Fibroblast of skin of right biceps (primary cell): ENCODE measurements at regions not wholly inside any gene's neighbourhood (a gene's known extent, or its start where the extent isn't known, plus 50 kb on each side); places are given as distances from the start of the nearest gene placed in this dataset.

Experiments used
- DNase-seq: peaks from one replicate; pipeline ENCODE4 v3.0.0-alpha.2; 2013

DNA sequence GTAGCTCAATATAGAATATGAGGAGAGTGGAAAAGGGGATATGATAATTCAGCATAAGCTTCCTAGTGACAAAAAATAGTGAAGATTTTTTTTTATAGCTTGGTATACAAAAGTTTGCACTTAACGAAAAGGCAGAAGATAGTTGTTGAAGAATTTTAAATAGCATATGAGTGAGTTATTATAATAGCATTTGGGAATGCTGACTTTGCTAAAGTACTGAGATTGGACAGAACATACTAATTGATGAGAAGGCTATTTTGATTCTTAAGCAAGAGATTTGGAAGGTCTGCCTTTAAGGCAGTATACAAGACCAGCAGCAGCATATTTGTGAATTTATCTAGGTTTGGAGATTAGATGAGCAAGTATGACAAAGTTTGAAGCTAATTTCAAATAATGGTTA lies 600.9 kb upstream of the POT1 start:
- DNase-seq: no peak

DNA sequence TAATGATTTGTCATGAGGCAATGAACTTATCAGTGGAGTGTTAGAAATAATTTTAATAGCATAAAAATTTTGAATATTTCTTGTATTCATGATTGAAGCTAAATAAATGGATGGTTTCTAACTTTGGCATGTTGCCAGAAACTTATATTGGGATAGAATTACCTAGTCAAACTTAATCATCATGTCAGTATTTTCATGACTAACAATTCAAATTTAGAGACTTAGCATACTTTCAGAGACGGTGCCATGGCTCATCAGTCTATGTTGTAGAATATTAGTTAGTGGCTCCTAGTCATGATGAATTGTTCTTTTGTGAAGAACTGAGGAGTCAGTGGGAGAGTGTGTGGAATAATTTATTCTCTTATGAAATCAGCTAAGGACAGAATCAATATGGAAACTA lies 599.6 kb upstream of the POT1 start:
- DNase-seq: no peak

DNA sequence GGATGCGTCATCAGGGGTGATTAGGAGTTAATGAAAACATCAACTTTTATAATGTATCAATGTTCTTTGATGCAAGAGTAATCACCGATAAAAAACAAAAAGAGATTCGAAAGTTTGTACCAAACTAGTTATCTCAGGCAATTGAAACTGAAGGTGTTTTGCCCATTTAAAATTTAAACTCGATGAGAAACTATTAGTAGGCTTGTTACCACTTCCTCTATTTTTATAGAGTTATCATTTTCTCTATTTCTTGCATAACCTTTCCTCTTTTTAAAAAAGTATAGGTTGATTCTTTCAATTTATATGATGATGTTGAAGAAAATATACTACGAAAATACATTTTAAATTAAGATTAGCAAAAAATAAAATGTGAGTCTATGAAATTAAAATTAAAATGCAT lies 597.3 kb upstream of the POT1 start:
- DNase-seq: no peak

- DNase-seq: no peak
Observed at GRCh38 chr7:125526092-125526491, 596.5 kb upstream of the POT1 start.

- DNase-seq: no peak
Observed at GRCh38 chr7:125516194-125516593, 586.6 kb upstream of the POT1 start.

GRCh38 chr7:125512373-125512772 lies 582.7 kb upstream of the POT1 start:
- DNase-seq: no peak

DNA sequence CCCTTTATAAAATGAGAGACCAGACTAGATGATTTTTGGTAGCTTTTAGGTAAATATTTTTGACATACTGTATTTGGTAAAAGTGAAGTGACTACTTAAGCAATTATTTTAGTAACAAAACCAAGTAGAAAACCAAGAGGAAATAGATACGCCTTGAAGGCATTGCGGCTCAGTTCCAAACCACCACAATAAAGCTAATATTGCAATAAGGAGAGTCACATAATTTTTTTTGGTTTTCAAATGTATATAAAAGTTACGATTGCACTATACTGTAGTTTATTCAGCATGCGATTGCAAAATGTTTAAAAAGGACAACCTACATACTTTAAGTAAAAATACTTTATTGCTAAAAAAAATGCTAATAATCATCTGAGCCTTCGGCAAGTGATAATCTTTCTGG lies 581.7 kb upstream of the POT1 start:
- DNase-seq: no peak

DNA sequence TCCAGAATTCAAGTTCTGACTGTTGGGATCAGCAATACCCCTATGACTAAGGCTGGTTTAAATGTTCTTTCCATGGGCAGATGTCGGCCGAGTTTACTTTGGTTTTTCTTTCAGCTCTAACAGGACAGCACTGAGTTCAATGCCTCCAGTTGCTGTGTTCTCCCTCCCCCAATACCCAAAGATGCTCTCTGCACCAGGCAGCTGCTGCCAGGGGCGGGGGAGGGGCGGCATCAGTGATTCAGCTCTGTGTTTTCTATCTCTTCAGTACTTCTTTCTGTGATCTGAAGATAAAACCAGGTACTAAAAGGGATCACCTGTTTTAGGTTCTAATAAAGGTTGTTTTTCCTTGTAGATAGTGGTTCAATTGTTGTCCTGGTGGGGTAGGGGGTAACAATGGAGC lies 576.7 kb upstream of the POT1 start:
- DNase-seq: no peak

DNA sequence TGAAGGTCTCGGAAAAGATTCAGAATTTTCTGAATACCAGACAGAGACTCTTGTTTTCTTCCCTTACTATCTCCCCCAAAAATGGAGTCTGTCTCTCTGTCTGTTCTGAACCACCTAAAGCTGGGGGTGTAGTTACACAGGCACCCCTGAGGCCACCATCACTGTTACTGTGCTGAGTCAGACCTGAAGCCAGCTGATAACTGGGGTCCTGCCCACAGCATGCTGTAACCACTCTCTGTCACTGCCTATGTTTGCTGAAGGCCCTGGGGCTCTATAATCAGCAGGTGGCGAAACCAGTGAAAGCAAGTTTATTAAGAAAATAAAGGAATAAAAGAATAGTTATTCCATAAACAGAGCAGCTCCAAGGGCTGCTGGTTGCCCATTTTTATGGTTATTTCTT lies 575.2 kb upstream of the POT1 start:
- DNase-seq: no peak

- DNase-seq: no peak
Observed at GRCh38 chr7:125495997-125496396, 566.4 kb upstream of the POT1 start.

DNA sequence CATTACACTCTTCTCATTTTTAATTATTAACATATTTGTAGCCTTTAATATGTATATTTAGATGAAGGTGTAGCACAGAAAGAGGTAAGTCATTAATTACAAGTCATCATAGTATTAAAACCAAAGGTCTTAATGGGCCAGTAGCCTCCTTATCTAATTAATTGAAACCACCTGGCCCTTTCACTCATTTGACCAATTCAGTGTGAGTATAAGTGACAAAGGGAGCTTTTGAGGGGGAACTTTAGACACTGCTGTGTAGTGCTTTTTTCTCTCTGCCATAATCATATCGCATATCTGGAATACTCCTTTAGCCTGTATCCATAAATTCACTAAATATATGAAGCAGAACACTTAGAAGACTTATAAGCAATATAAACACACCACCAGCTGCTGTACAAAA lies 562.9 kb upstream of the POT1 start:
- DNase-seq: no peak

DNA sequence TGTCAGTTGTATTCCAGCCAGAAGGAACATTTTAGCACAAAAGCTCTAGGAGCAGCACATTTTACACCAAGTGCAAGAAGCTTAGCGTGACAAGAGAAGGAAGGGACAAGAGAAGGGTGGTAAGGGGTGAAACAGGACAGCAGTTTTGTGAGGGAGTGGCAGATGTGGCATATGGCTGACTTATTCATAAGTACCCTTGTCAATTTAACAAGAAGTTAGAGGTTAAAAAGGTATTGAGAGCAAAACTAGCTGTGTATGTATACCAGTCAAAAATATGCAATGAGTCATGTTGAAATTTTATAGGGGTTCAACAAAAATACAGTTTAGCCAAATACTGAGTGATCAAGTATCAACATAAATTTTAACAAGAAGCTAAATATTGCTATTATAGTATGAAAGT lies 561.5 kb upstream of the POT1 start:
- no peak for DNase-seq

DNA sequence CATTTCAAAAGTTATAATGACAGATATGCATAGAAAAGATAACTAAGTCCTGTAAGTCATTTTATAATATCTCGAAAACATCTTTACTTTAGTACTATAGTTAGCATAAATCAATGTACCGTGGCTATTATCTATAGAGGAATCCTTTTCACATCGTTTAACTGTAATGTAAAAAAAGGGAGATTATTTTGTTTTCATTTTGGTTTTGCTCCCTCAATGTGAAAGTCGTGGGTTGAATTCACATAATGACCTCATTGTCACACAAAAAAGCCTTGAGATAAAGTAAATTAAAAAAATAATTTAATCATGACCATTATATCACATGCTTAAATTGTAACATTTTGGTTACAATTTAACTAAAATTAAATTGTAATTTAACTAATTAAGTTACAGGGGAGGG lies 560.5 kb upstream of the POT1 start:
- DNase-seq: no peak

DNA sequence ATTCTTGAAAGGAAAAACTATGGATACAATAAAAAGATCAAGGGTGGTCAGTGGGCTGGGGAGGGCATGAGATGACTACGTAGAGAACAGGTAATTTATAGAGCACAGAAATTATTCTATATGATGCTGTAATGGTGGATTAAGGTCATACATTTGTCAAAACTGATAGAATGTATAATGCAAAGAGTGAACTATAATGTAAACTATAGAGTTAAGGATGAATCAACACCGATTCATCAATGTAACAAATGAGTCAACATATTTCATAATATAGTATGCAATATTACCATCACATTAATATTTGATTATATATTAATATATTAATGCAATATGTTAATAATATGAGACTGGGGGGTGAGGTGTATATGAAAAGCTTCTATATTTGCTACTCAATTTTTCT lies 555.6 kb upstream of the POT1 start:
- DNase-seq: no peak

DNA sequence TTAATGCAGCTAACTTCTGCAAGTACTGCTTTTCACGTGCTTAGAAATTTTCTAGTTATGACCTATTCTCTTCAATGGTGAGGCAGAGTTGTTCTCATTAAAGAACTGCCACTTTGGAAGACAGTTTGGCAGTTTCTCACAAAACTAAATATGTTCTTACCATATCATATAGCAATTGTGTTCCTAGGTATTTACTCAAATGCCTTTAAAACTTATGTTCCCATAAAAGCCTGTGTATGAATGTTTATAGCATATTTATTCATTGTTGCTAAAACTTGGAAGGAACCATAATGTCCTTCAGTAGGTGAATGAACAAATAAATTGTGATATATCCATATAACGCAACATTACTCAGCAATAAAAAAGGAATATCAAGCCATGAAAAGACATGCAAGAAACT lies 555.1 kb upstream of the POT1 start:
- DNase-seq: no peak

GRCh38 chr7:125481323-125481722 lies 551.7 kb upstream of the POT1 start:
- DNase-seq: no peak

DNA sequence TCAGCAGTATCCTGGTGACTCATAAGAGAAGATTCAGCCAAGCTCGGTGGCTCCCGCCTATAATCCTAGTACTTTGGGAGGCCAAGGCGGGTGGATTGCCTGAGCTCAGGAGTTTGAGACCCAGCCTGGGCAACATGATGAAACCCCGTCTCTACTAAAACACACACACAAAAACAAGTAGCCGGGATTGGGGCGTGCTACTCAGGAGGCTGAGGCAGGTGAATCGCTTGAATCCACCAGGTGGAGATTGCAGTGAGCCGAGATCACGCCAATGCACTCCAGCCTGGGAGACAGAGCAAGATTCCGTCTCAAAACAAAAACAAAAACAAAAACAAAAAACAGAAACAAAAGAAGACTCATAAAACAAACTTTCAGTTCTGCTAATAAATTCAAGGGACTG lies 551.1 kb upstream of the POT1 start:
- no peak for DNase-seq

DNA sequence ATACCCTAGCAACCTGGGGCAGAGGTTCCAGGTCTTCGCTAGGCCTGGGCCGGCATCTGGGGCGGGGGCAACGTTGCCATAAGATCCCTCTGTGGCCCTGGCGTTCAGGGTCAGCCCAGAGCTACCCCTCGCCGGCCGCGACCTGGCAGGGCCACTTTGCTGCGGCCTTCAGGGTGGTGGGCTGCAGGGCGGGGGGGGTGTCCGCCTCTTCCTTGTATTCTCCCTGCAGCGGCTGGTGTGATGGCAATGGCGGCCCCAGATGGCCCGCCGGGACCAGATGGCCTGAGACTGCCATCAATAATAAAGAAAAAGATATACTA lies 539.2 kb upstream of the POT1 start:
- DNase-seq: no peak

DNA sequence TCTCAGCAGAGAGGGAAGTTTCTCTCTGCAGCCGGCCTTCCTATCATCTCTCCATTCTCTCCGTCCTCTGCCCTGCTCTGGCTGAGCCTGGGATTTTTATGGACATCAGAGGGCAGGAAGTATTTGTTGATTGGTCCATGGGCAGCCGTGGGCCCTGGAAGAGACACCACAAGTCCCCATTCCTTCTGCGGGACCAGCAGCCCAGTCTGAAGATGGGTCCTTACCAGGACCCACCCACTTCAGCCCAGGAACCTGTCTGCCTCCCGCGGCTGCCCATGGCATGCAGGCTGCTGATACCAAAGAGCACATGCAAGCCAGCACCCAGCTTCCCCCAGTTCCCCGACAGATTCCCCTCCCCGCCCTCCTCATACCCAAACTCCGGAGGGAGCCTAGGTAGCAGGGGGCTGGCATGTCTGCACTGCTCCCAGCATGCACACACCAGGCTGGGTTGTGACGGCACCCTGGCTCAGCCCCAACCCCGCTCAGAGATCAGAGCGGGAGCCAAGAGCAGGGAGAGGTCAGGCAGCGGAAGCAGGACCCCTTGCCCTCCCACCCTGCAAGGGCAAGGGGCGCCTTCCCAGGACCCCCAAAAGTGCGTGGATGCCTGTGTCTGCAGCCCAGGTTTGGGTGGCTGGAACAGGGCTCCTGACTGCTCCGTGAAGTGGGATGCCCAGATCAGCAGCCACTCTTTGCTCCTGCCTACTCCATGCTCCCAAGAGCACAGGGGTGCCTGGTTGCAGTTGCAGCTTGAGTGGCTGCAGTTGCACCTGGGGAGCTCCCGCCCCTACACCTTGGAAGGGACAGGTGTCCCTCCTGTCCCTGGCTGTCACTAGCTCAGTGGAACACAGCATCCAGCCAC lies 538.6 kb upstream of the POT1 start:
- no peak for DNase-seq

DNA sequence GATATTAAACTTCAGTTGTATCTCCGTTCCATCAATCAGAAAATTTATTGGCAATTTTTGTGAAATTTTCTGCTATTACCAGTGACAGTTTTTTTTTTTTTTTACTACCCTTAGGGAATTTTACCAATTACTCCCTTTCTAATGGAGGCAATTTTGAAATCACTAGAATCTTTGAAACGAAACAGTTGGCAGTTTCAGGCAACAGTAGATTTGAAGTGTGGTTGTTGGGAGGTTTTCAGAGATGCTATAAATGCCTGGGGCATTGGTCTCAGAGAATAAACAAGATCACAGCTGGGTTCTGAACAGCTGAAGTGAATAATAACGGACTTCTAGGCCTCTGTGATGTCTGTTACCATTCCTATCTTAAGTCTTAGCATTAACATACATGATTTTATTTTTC lies 535.9 kb upstream of the POT1 start:
- no peak for DNase-seq

DNA sequence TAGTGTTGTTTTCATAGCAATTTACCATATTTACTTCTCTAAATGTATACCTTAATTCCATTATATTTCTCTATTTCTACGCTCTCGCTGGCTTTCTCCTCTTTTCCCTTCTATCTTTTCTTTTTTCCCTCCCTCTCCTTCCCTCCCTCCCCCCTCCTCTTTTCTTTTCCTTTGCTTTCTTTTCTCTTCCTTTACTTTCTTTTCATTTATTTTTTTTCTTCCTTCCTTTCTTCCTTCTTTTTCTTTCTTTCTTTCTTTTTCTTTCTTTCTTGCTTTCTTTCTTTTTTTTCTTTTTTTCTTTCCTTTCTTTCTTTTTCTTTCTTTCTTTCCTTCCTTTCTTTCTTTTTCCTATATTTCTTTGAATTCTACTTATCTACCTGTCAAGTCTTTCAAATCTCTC lies 533.0 kb upstream of the POT1 start:
- no peak for DNase-seq

DNA sequence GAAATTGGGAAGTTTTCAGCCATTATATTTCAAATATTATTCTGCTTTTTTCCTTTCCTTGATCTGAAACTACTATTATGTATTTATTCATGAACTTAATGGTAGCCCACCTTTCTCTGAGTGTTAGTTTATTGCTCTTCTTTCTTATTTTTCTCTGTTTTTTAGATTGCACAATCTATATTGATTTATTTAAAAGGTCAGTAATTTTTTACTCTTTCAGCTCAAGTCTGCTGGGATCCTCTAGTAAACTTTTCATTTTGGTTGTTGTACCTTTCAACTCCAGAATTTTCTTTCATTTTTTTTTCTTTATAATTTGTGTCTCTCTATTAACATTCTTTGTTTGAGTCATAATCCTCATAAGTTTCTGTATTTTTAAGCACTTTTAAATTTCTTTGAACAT lies 529.4 kb upstream of the POT1 start:
- no peak for DNase-seq

DNA sequence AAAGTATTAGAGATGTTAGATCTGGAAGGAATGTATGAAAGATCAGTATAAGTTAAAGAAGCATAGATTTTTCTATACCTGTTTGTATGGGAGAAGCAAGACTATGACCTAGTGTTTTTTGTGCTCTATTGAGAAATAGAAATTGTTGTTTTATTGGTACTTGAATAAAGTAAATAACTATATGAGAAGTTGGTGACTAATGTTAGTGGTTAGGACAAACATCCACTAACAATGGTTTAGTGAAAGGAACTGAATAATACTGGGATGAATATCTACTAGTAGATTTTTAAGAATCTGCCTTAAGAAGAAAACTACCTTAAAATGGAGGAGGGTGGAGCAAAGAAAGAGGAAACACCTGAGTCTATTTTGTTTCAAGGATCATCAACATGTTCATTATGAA lies 521.1 kb upstream of the POT1 start:
- DNase-seq: no peak

DNA sequence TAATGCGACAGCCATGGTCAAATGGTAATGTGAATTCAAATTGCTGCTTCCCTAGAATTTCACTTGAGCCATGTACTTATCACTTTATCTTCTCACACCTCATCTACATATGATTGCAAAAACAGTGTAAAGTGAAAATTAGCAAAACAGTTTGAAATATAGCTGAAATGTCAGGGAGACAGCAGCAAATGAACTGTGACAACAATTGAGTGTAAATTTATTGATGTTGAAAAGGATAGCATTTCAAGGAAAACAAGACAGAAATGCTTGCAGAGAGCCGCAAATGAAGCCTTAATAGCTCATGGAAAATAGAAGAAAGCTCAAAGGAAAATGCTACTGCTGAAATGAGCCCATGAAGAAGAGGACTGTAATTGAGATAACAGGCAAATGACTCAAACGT lies 516.2 kb upstream of the POT1 start:
- no peak for DNase-seq

GRCh38 chr7:125444864-125445263 lies 515.2 kb upstream of the POT1 start:
- no peak for DNase-seq

DNA sequence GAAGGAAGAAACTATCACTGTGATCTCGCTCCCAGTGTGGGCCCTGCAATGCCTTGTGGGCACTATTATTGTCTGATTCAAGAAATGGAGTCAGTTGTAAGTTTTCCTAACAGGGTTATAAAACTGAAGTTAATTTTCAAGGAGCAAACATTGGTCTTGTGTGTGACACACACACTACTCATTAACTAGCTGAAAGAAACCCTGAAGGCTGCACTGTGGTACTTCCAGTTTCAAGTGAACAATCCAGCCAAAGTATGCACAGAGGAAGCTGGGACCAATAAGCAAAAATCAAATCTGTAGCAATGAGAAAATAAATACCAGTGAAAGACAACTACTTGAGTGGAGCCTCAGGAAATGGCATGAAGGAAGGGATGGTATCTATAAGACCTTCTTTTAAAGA lies 506.6 kb upstream of the POT1 start:
- DNase-seq: no peak
